OCI-LY1 (cell line): ENCODE measurements at regions not wholly inside any gene's neighbourhood (a gene's known extent, or its start where the extent isn't known, plus 50 kb on each side); places are given as distances from the start of the nearest gene placed in this dataset.

Experiments used
- EZH2 ChIP-seq: fragments of 200-600 bp; sonication (generic), shearing (Covaris generic); IDR thresholded peaks from 2 replicates; pipeline ENCODE4 v1.8.0; 2017; ENCODE audit warnings: borderline replicate concordance, mixed run types, mild to moderate bottlenecking, antibody characterized with exemption, low read length, moderate library complexity, mixed read lengths
- TF ChIP-seq, protein P1 (sequence below): fragments of 200-600 bp; sonication (generic), shearing (Covaris generic); IDR thresholded peaks from 2 replicates; pipeline ENCODE4 v1.5.1; 2017; ENCODE audit warnings: mild to moderate bottlenecking, antibody characterized with exemption, low read length, moderate library complexity, mixed read lengths

DNA sequence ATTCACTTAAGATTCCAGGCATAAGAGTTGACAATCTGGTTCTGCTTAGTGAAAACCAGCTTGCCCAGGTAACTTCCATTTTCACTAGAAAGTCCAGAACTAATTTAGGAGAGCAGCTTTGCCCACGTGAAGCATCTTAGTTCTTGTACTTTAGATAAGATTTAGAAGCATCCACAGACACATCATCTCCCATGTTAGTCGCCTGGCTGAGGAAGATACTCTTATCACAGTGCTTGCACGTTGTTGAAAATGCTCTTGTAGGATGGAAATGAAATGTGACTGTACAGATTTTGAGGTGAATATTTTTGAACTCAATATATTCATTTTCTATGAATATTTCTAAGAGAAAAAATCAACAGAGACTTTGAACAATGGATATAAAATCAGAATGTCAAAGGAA, 159.7 kb downstream of the SOCS6 start:
- TF ChIP-seq EZH2 = no peak
- TF ChIP-seq, protein P1, sequence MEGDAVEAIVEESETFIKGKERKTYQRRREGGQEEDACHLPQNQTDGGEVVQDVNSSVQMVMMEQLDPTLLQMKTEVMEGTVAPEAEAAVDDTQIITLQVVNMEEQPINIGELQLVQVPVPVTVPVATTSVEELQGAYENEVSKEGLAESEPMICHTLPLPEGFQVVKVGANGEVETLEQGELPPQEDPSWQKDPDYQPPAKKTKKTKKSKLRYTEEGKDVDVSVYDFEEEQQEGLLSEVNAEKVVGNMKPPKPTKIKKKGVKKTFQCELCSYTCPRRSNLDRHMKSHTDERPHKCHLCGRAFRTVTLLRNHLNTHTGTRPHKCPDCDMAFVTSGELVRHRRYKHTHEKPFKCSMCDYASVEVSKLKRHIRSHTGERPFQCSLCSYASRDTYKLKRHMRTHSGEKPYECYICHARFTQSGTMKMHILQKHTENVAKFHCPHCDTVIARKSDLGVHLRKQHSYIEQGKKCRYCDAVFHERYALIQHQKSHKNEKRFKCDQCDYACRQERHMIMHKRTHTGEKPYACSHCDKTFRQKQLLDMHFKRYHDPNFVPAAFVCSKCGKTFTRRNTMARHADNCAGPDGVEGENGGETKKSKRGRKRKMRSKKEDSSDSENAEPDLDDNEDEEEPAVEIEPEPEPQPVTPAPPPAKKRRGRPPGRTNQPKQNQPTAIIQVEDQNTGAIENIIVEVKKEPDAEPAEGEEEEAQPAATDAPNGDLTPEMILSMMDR = no peak
